Peyer's patch (tissue), 4 donors: ENCODE measurements at regions not wholly inside any gene's neighbourhood (a gene's known extent, or its start where the extent isn't known, plus 50 kb on each side); places are given as distances from the start of the nearest gene placed in this dataset.

Experiments used
- CTCF ChIP-seq, 6 experiments: fragments of 450-650 bp in 4 of 6; fragments of 200-600 bp in 2 of 6; sonication (generic) in 1 of 6; IDR thresholded peaks; one replicate each; pipeline ENCODE4 v1.5.1; 2017 to 2019; ENCODE audit warnings: antibody characterized with exemption in 6 of 6, mild to moderate bottlenecking in 3 of 6, moderate library complexity in 1 of 6
- POLR2A ChIP-seq, 2 donors: fragments of 450-650 bp; IDR thresholded peaks; one replicate each; pipeline ENCODE4 v1.5.1; 2017; ENCODE audit warnings: antibody characterized with exemption in 2 of 2, mild to moderate bottlenecking in 2 of 2, moderate library complexity in 2 of 2

GRCh38 chr1:4425892-4426291, 228.5 kb upstream of the AJAP1 start:
- TF ChIP-seq POLR2A (IDR thresholded peaks at IDR 0.05) (no peak), CTCF (IDR thresholded peaks at IDR 0.05) (no peak)
